Lower leg skin (tissue), 3 donors: ENCODE measurements at regions not wholly inside any gene's neighbourhood (a gene's known extent, or its start where the extent isn't known, plus 50 kb on each side); places are given as distances from the start of the nearest gene placed in this dataset.

ENCODE experiments used
- POLR2A ChIP-seq, 2 donors: fragments of 450-650 bp; IDR thresholded peaks; one replicate each; pipeline ENCODE4 v1.6.1; 2016 to 2017; ENCODE audit warnings: antibody characterized with exemption in 2 of 2, mild to moderate bottlenecking in 1 of 2, moderate library complexity in 1 of 2
- TF ChIP-seq, protein P1 (sequence below), 3 donors: fragments of 450-650 bp; IDR thresholded peaks; one replicate each; pipeline ENCODE4 v1.5.1; 2016; ENCODE audit warnings: antibody characterized with exemption in 3 of 3, mild to moderate bottlenecking in 3 of 3, moderate library complexity in 2 of 3

DNA sequence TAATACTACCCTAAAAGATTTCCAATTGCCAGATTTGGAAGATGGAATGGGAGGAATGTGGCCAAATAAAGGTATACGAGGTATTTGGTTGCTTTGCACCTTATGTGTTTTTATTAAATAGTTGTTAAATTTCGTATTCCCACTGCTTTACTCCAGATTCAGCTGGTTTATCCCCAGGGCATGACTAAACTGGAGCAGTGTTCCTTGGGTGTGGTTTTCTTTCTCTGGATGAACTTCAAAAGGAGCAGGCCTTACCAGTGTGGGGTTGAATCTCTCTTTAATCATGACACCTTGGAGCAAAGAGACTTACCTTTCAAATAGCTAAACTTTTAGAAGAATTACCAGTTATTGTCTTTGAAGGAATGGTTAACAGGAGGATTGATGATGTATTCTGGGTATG is 121.7 kb upstream of the BNC2 start:
- TF ChIP-seq, protein P1, sequence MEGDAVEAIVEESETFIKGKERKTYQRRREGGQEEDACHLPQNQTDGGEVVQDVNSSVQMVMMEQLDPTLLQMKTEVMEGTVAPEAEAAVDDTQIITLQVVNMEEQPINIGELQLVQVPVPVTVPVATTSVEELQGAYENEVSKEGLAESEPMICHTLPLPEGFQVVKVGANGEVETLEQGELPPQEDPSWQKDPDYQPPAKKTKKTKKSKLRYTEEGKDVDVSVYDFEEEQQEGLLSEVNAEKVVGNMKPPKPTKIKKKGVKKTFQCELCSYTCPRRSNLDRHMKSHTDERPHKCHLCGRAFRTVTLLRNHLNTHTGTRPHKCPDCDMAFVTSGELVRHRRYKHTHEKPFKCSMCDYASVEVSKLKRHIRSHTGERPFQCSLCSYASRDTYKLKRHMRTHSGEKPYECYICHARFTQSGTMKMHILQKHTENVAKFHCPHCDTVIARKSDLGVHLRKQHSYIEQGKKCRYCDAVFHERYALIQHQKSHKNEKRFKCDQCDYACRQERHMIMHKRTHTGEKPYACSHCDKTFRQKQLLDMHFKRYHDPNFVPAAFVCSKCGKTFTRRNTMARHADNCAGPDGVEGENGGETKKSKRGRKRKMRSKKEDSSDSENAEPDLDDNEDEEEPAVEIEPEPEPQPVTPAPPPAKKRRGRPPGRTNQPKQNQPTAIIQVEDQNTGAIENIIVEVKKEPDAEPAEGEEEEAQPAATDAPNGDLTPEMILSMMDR (IDR thresholded peaks at IDR 0.05), result no peak
- TF ChIP-seq POLR2A (IDR thresholded peaks at IDR 0.05), result no peak
